ENCODE measurements at regions not wholly inside any gene's neighbourhood (a gene's known extent, or its start where the extent isn't known, plus 50 kb on each side); places are given as distances from the start of the nearest gene placed in this dataset.
"Not testable (repeated sequence)": the region's sequence is repeated elsewhere in the genome, so short reads cannot be mapped to it uniquely, and the experiment has no call there.

GRCh38 chr1:221488550-221488949 lies 253.3 kb downstream of the DUSP10 start:
- in situ Hi-C loops (cut with MboI; ENCODE audit: low sequenced_read_pairs) = loop anchor here (25.0 kb wide), 1 partner anchor 974 kb away; no protein-coding TSS in a partner anchor

DNA sequence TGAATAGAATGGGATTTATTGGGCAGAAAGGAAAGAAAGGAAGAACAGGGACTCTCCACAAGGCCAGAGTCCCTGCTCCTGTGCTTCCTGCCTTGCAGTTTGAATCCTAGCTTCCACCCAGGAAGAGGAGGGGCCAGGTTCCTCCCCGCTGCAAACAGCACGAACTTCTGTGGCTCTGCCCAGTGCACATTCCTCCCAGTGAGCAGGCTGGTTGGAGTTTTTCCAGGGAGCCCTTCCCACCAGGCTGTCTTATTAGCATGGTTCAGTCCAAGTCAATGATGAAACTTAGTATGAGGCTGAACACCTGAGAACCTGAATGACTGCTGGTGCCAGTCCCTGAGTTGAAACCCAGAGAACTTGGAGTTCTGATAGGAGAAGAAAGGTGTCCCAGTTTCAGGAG lies 247.2 kb downstream of the DUSP10 start:
- in situ Hi-C loops (cut with MboI; ENCODE audit: low sequenced_read_pairs) = loop anchor here (25.0 kb wide), 1 partner anchor 968 kb away; no protein-coding TSS in a partner anchor

- in situ Hi-C loops (cut with MboI; ENCODE audit: low sequenced_read_pairs) = loop anchor here (25.0 kb wide), 1 partner anchor 965 kb away; no protein-coding TSS in a partner anchor
Observed at GRCh38 chr1:221497046-221497445, 244.8 kb downstream of the DUSP10 start.

DNA sequence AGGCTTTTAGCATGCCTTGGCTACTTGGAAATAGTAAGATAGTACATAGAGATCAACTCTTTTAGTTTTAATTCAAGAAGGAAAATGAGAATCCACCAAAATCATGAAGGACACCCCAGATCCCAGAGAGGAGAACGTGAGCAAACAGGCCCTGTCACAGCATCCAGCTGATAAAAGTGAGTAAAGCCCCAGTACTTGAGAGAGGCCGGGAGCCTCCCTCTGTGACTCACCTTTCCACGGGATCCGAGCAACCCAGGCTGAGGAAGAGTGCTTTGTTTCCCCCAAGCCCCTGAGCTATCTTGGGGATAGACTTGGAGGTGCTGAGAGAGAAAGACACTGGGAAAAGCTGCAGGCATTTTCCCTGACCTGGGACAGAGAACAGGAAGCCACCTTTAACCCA lies 238.6 kb downstream of the DUSP10 start:
- in situ Hi-C loops (cut with MboI; ENCODE audit: low sequenced_read_pairs) = no loop called here

DNA sequence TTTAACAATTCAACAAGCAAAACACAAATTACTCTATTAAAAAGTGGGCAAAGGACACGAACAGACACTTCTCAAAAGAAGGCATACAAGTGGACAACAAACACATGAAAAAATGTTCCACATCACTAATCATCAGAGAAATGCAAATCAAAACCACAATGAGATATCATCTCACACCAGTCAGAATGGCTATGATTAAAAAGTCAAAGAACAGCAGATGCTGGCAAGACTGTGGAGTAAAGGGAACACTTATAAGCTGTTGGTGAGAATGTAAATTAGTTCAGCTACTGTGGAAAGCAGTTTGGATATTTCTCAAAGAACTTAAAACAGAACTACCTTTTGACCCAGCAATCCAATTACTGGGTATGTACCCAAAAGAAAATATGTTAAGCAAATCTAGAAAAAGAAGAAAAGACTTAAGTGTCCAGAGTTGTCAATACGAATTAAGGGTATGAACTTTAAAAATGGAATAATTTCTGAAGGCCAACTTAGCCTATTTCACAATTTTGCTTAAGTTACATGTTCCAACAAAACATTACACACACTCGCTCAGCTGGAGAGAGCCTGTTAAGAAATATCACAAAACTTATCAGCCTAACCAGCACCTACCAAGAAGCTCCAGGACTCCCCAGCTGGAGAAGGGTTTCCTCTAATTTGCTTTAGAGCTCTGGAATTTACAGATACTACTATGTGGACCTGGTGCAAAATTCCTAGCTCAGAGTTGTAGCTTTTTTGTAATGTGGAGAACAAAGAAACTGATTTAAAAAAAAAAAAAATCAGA lies 232.1 kb downstream of the DUSP10 start:
- in situ Hi-C loops (cut with MboI; ENCODE audit: low sequenced_read_pairs) = no loop called here

DNA sequence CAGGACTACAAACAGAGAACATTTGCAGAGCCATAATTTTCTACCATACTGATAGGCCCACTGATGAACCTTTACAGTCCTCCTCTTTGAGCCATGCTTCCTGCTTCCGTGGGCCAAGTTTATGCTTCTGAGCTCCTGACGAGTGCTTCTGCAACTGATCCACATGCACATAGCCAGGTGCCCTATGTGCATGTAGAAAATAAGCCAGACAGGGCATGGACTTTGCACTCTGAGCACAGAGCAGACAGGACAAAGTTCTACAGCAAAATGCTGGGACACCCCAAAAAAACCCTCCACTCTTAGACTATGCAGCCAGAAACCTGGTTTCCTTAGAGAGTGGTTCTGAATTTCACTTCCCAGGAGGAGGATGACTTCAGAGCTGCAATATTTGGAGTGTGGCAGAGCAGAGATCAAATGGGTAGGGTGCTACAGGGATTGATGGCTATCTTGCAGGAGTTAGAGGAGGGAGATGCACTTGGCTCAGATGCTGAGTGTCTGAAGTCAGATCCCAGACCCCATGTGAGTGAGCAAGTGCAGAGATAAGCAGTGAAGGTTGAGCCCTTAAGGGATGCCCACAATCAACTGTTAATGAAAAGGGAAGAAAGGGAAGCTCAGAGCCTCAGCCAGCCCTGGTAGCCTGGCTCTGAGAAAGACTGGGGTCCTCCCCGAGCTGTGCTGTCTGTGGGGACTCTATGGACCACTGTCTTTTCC lies 230.9 kb downstream of the DUSP10 start:
- in situ Hi-C loops (cut with MboI; ENCODE audit: low sequenced_read_pairs) = no loop called here

GRCh38 chr1:221511797-221512196 lies 230.1 kb downstream of the DUSP10 start:
- in situ Hi-C loops (cut with MboI; ENCODE audit: low sequenced_read_pairs) = no loop called here

- in situ Hi-C loops (cut with MboI; ENCODE audit: low sequenced_read_pairs) = no loop called here
Observed at GRCh38 chr1:221514806-221515205, 227.1 kb downstream of the DUSP10 start.

- in situ Hi-C loops (cut with MboI; ENCODE audit: low sequenced_read_pairs) = no loop called here
Observed at GRCh38 chr1:221515496-221515895, 226.4 kb downstream of the DUSP10 start.

- in situ Hi-C loops (cut with MboI; ENCODE audit: low sequenced_read_pairs) = no loop called here
Observed at GRCh38 chr1:221517961-221518360, 223.9 kb downstream of the DUSP10 start.

DNA sequence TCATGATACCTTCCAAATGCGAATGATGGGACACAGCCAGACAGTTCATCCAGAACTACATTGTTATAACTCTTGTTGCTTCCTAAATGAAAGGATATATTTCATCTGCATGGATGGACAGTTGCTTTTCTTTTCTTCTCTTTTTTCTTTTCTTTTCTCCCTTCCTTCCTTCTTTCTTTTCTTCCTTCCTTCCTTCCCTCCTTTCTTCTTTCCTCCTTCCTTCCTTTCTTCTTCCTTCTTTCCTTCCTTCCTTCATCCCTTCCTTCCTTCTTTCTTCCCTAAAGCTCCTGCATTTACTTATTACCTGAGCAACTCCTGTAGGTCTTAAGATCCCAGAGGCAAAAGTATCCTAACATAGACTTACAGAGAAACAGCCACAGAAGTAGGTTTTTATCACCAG lies 221.6 kb downstream of the DUSP10 start:
- in situ Hi-C loops (cut with MboI; ENCODE audit: low sequenced_read_pairs) = no loop called here

GRCh38 chr1:221521686-221522085 lies 220.2 kb downstream of the DUSP10 start:
- in situ Hi-C loops (cut with MboI; ENCODE audit: low sequenced_read_pairs) = no loop called here

- in situ Hi-C loops (cut with MboI; ENCODE audit: low sequenced_read_pairs) = no loop called here
Observed at GRCh38 chr1:221522529-221522940, 219.4 kb downstream of the DUSP10 start.

DNA sequence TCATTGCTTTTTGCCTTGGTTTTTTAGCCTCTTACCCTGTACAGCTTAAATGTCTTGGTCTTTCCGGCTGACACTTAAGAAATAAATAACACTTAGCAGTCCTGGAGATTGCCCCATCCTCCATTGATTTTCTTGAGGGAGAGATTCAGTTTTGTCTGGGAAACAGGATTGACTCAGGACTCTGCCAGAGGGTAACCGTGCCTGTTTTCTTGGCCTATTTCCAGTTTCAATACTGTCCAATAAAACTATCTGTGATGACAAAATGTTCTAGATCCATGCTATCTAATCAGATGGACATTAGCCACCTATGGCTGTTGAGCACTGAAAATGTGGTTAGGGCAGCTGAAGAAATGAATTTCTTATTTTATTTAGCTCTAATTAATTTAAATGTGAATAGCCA lies 216.1 kb downstream of the DUSP10 start:
- in situ Hi-C loops (cut with MboI; ENCODE audit: low sequenced_read_pairs) = no loop called here

- in situ Hi-C loops (cut with MboI; ENCODE audit: low sequenced_read_pairs) = no loop called here
Observed at GRCh38 chr1:221527302-221527701, 214.6 kb downstream of the DUSP10 start.

GRCh38 chr1:221527886-221528624 lies 213.8 kb downstream of the DUSP10 start:
- in situ Hi-C loops (cut with MboI; ENCODE audit: low sequenced_read_pairs) = no loop called here

GRCh38 chr1:221530159-221530558 lies 211.7 kb downstream of the DUSP10 start:
- in situ Hi-C loops (cut with MboI; ENCODE audit: low sequenced_read_pairs) = not testable (repeated sequence)

DNA sequence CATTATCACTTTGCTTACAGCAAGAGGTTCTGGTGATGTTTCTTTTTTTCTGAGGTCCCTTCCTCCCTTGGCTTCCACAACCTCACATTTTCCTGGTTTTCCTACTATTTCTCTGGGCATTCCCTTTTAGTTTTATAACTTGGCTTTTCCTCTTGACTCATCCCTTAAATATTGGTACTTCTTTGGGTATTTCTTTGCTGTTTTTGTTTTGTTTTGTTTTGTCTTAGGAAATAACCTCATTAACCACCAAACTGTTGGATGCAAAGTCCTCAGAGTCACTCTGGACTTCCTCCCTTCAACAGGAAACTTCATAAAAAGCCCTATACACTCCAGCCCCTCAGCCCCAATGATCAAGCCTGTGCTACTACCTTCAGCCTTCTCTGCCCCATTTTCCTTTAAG lies 211.1 kb downstream of the DUSP10 start:
- in situ Hi-C loops (cut with MboI; ENCODE audit: low sequenced_read_pairs) = no loop called here

GRCh38 chr1:221532071-221532773 lies 209.7 kb downstream of the DUSP10 start:
- in situ Hi-C loops (cut with MboI; ENCODE audit: low sequenced_read_pairs) = no loop called here

GRCh38 chr1:221541296-221541695 lies 200.6 kb downstream of the DUSP10 start:
- in situ Hi-C loops (cut with MboI; ENCODE audit: low sequenced_read_pairs) = no loop called here

Measured in HL-60/S4 (cell line).